ENCODE measurements at regions not wholly inside any gene's neighbourhood (a gene's known extent, or its start where the extent isn't known, plus 50 kb on each side); places are given as distances from the start of the nearest gene placed in this dataset.

DNA sequence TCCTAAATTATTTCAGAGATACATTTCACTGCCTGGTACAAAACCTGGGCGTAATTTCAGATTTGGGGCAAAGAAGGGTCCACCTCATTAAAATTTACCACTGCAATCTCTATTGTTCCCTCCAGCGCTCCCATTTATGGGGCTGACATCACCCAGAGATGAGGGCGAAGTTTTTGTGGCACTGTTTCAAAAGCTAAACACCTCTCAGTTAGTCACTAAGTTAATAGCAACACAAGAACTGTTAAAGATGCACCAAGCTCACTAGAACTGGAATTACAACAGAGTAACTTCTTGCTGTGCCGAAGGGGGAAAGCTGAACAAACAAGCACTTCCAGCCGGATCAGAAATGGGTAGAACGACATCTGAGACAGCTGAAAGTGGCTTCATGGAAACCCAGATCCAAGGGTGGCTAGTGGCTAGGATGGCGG is 179.4 kb downstream of the GATA3 start:
- no peak for DNase-seq

- no peak for DNase-seq
Observed at GRCh38 chr10:8235253-8236027, 181.0 kb downstream of the GATA3 start.

DNA sequence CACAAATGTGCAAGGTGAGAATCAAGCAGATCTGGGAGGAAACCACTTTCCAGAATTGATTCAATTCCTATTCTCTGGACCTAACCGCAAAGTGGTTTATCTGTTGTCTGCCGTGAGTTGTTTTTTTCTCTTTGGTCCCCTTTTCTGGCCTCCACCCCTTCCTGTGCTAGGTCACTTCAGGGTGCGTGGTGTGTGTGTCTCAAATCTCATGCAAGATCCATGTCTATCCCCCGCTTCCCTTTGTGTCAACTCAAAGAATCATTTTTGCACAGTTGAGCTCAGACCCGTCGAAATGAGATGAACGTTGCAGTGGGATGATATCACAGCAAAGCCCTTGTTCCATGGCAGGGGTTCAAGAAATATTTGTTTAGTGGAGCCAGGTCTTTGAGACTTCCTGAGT is 184.5 kb downstream of the GATA3 start:
- peak; percentile 19 for DNase-seq

DNA sequence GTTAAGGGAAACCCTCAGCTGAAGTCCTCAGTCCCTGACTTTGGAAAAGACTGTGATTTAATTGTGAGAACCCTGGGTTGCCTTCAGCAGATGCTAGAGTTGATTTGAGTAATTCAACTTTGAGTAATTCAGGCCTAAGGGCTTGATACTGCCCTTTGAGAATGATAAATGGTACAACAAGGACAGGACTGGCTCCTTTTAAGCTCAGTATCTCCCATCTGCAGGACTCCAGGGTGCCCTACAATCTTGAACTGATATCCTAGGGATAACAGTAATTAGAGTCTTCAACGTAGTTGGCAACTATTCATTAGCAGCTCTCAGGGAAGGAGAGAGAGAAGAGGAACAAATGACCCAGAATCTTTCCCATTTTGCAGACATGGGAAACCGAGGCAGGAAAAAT is 186.4 kb downstream of the GATA3 start:
- DNase-seq = no peak

DNA sequence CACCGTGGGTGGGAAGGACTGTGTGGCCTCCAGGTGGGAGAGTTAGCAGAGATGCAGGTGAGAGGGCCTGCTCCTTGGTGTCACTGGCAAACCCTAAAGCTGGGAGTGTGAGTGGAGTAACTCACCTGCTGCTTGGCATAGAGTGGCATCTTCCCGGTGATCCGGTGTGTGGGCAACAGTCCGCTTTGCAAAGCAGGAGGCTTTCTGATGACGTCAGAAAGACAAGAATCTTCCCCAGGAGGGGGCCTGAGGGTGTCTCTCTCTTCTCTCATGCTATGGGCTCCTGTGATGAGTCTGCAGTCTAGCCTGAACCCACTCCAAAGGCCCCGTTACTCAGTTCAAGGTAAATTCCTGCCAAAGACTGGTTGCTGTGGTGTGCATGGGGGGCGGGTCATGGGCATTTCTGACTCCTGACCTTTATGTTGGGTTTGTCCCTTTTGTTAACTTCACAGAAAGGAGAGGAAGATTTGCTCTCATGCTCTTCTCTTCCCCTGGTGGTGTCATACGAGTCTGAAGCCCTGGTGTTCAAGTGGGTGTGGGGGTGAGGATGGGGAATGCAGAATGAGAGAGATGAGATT is 187.9 kb downstream of the GATA3 start:
- no peak for DNase-seq

GRCh38 chr10:8245131-8245813 is 190.8 kb downstream of the GATA3 start:
- DNase-seq = peak; percentile 56

DNA sequence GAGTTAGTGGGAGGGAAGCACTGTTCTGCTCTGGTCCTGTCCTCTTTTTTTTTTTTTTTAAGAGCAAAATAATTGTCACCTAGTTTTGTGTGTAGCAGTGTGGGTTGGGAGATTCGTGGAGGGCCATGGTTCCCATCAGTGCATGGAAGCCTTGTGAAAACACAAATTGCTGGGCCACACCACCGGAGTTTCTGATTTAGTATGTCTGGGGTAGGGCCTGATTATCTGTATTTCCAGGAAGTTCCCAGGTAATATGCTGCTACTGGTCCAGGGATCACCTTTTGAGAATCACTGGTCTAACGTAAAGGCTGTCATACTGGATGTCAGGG is 191.3 kb downstream of the GATA3 start:
- DNase-seq = no peak

DNA sequence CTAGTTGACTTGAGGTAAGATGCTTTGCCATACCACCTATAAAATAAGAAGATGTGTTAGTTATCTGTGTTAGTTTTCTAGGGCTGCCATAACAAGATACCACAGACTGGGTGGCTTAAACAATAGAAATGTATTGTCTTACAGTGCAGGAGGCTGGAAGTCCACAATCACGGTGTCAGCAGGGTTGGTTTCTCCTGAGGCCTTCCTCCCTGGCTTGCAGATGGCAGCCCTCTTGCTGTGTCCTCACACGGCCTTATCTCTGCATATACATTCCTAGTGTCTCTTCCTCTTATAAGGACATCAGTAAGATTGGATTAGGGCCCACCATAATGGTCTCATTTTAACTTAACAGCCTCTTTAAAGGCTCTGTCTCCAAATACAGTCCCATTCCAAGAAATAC is 192.1 kb downstream of the GATA3 start:
- no peak for DNase-seq

- DNase-seq = no peak
Observed at GRCh38 chr10:8247191-8247590, 192.7 kb downstream of the GATA3 start.

DNA sequence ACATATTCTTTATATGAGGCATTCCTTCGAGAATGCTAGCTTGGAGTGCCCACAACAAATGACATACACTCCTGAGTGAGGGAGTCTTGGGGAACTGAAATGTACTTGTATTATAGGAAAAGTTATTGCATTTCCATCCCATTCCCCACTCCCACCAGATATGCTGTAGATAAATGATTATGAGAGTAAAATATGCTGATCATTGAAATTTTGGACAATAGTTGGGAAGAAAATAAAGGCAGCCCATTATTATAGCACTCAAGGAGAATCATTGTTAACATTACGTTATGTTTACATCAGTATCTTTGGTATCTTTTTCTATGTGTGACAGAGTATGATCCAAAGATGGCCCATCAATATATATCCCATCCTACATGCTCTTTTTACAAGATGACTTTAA is 194.4 kb downstream of the GATA3 start:
- DNase-seq = no peak

DNA sequence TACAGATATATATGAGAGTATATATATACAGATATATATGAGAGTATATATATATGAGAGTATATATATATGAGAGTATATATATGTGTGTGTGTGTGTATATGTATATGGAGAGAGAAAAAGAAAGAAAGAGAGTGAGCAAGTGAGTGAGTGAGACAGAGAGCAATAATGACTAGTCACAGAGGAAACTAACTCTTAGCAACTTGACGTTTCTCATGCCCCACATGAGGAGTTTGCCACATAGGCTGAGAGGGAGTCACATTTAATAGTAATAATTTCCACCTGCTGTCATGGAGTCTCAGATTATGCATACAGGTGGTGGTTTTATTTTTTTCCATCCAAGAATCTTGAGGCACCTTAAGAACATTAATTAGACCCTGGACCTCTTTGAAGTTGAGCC is 199.9 kb downstream of the GATA3 start:
- DNase-seq = no peak

- DNase-seq = no peak
Observed at GRCh38 chr10:8255301-8255700, 200.8 kb downstream of the GATA3 start.

GRCh38 chr10:8260645-8261044 is 206.2 kb downstream of the GATA3 start:
- no peak for DNase-seq

DNA sequence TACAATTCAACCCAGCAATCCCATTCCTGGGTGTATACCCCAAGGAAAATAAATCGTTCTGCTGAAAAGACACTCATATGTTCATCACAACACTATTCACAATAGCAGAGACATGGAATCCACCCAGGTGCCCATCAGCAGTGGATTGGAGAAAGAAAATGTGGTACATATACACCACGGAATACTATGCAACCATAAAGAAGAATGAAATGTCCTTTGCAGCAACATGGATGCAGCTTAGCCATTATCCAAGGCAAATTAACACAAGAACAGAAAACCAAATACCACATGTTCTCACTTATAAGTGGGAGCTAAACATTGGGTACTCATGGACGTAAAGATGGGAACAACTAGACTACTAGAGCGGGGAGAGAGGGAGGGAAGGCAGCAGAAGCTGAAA is 207.8 kb downstream of the GATA3 start:
- DNase-seq = no peak

- DNase-seq = no peak
Observed at GRCh38 chr10:8269976-8270375, 215.5 kb downstream of the GATA3 start.

DNA sequence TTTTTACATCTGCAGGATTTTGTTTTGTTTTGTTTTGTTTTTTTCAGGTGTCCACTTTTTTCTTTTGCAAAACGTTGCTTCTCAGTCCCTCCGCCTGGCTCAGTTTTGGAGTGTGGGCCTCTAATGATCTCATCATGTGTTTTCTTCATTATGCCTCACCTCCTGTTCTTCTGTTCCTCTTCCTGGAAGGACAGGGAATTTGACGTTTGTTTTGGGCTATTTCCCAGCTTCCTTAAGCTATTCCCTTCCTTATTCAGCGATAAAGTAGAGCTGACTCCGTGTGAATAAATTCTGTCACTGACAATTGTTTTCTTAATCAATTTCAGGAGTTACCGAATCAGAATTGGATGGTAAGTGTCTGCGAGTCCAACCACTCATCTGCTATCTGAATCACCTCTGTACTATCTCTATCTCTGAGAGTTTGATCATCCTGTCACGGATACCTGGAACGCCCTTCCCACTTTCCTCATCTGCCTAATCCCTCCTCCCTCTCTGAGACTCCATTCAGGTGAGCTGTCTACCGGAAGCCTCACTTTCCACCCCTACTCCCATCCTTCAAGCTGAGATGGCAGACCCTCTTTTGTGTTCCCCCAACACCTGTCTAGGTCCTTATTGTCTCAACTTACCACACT is 218.4 kb downstream of the GATA3 start:
- DNase-seq = no peak

- no peak for DNase-seq
Observed at GRCh38 chr10:8273749-8274148, 219.3 kb downstream of the GATA3 start.

DNA sequence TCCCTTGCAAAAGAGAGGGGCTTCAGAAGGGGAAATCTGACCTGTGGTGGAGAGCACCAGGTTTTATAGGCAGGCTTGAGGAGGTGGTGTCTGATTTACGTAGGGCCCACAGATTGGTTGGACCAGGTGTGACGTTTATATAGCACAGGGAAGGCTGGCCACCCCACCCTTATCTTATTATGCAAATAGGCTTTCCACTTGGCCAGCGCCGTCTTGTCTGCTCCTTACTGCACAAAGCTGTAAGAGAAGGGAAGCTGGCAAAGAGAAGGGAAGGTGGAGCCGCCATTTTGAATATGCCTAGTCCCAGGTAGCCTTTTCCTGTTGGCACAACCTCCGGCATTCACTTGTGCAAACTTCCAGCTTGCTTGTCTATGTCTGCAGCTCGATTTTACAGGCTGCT is 221.4 kb downstream of the GATA3 start:
- no peak for DNase-seq

GRCh38 chr10:8278099-8278498 is 223.6 kb downstream of the GATA3 start:
- no peak for DNase-seq

DNA sequence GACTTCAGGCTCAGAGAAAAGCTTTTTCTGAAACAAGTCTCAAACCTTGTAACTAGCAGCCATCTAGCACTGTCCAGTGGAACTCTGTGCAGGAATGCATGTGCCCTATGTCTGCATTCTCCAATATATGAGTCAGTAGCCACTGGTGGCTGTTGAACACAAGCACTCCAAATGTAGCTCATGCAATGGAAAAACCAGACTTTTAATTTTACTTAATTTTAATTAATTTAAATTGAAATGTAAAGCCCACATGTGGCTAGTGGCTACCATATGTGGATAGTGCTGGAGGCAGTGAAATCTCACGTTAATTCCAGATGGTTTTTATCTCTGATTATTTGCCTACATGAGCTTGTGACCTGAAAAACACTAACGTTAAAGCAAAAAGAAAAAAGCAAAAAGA is 225.1 kb downstream of the GATA3 start:
- no peak for DNase-seq

GRCh38 chr10:8280946-8281345 is 226.5 kb downstream of the GATA3 start:
- no peak for DNase-seq

DNA sequence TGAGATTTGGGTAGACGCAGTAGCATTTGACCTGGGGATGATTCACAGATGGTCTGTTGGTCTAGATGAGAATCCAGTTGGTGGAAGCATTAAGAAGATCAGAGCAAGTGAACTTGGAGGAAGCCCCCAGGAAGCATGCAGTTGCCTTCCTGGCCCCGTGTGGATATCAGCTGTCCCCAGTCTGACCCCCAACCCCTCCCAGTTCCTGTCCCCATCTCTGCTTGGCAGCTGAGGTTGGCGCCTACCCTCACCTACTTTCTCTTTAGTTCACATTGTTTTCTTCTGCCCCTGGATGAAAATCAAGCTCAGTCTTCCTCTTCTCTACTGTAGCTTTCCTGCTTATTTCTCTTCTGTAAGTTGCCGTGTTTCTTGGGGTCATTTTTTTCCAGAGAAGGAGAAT is 227.9 kb downstream of the GATA3 start:
- no peak for DNase-seq

DNA sequence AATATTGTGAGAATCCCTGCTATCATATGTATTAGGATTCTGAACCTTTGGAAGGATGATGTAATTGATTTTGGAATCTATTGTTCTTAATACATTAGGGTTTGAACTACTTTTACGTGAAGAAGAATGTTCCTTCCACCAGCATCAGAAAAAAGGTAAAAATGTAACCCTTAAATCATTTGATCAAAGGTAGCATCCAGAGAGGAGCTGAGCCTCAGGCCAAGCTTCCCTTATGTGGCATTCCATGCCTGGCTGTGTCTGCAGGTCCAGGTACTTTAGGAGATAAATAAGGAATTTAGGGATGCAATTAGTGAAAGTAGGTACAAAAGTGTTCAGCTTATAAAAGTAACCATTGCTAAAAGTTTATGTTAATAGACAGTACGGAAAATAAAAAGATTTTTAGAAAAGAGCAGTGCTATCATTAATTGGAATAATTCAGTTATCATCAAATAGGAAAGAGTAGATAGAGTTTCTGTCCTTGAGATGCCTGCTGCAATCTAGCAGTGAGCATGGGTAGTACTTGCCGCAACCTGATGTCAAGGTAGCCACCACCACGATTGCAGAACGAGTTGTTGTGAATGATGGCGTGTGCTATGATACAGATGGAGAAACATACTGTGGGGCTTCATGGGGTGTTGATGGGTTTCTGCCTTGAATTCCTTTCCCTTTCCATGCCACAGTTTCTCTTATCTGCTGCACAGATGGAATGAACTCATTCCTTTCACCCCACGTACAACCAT is 228.8 kb downstream of the GATA3 start:
- DNase-seq = no peak
